GM23338 (cell line): ENCODE measurements at regions not wholly inside any gene's neighbourhood (a gene's known extent, or its start where the extent isn't known, plus 50 kb on each side); places are given as distances from the start of the nearest gene placed in this dataset.
A peak's percentile ranks its signal among the peaks of the same experiment; 100 is the strongest.

Experiments used
- ATAC-seq: fragments of 200-7000 bp; cut with Tn5 transposase; 3 replicates; pipeline ENCODE4 v1.9.1; 2020
- DNase-seq: peaks from one replicate; pipeline ENCODE4 v3.0.0-alpha.2; 2015; ENCODE audit warnings: low spot score
- H2AFZ ChIP-seq: fragments of 200-600 bp; sonication (generic); 2 replicates; pipeline ENCODE4 v1.8.0; 2016; ENCODE audit warnings: antibody characterized with exemption, mild to moderate bottlenecking, moderate library complexity
- H3F3A ChIP-seq: fragments of 200-600 bp; sonication (generic); replicated peaks from 2 replicates; pipeline ENCODE4 v1.8.0; 2017; ENCODE audit warnings: antibody characterized with exemption, mixed run types, low read depth
- H3K27ac ChIP-seq: fragments of 200-600 bp; sonication (generic); 2 replicates; pipeline ENCODE4 v1.6.1; 2016; ENCODE audit warnings: low read depth
- H3K27me3 ChIP-seq: fragments of 200-600 bp; sonication (generic); 2 replicates; pipeline ENCODE4 v1.8.0; 2016; ENCODE audit warnings: mild to moderate bottlenecking, mixed run types, moderate library complexity; ENCODE audit not compliant: insufficient read depth
- H3K36me3 ChIP-seq: fragments of 200-600 bp; sonication (generic); 2 replicates; pipeline ENCODE4 v1.8.0; 2016; ENCODE audit warnings: mild to moderate bottlenecking; ENCODE audit not compliant: insufficient read depth
- H3K4me1 ChIP-seq: fragments of 200-600 bp; sonication (generic); 2 replicates; pipeline ENCODE4 v1.8.0; 2016; ENCODE audit warnings: mild to moderate bottlenecking, moderate library complexity; ENCODE audit not compliant: insufficient read depth
- H3K4me2 ChIP-seq: fragments of 200-600 bp; sonication (generic); 2 replicates; pipeline ENCODE4 v1.7.1; 2017; ENCODE audit warnings: mixed run types
- H3K4me3 ChIP-seq: fragments of 200-600 bp; sonication (generic); 2 replicates; pipeline ENCODE4 v1.6.1; 2016; ENCODE audit warnings: mixed run types
- H3K79me2 ChIP-seq: fragments of 200-600 bp; sonication (generic); replicated peaks from 2 replicates; pipeline ENCODE4 v1.8.0; 2017; ENCODE audit warnings: mild to moderate bottlenecking; ENCODE audit not compliant: insufficient read depth
- H3K9me2 ChIP-seq: fragments of 200-600 bp; sonication (generic); 2 replicates; pipeline ENCODE4 v1.8.0; 2017; ENCODE audit not compliant: insufficient read depth
- H4K20me1 ChIP-seq: fragments of 200-600 bp; sonication (generic); replicated peaks from 2 replicates; pipeline ENCODE4 v1.8.0; 2017; ENCODE audit warnings: mild to moderate bottlenecking; ENCODE audit not compliant: insufficient read depth
- H3K27ac Mint-ChIP-seq: 2 replicates; pipeline ENCODE4 v1.8.0; 2020; ENCODE audit warnings: inconsistent platforms, mild to moderate bottlenecking, moderate library complexity, mixed read lengths
- H3K27me3 Mint-ChIP-seq: 3 replicates; pipeline ENCODE4 v1.8.0; 2022; ENCODE audit warnings: low read depth, mild to moderate bottlenecking, moderate library complexity, mixed read lengths, inconsistent platforms; ENCODE audit not compliant: insufficient read depth, poor library complexity
- H3K36me3 Mint-ChIP-seq: 3 replicates; pipeline ENCODE4 v1.8.0; 2021; ENCODE audit warnings: low read depth, mild to moderate bottlenecking, inconsistent platforms, moderate library complexity, mixed read lengths
- H3K4me1 Mint-ChIP-seq: 3 replicates; pipeline ENCODE4 v1.8.0; 2020; ENCODE audit warnings: mild to moderate bottlenecking, inconsistent platforms, mixed read lengths
- H3K4me3 Mint-ChIP-seq: 3 replicates; pipeline ENCODE4 v1.8.0; 2021; ENCODE audit warnings: moderate library complexity, mild to moderate bottlenecking, inconsistent platforms, mixed read lengths
- H3K9me3 Mint-ChIP-seq: 3 replicates; pipeline ENCODE4 v1.8.0; 2020; ENCODE audit warnings: moderate library complexity, mild to moderate bottlenecking, inconsistent platforms, mixed read lengths
- CREB1 ChIP-seq: fragments of 250-450 bp; sonication (Bioruptor Pico); IDR thresholded peaks from 2 replicates; pipeline ENCODE4 v1.5.0; 2020; ENCODE audit warnings: low read depth, mild to moderate bottlenecking, moderate library complexity
- EZH2 ChIP-seq: fragments of 200-600 bp; sonication (generic); IDR thresholded peaks from one replicate; pipeline ENCODE4 v1.8.0; 2017; ENCODE audit warnings: antibody characterized with exemption, mild to moderate bottlenecking, low read depth; ENCODE audit not compliant: unreplicated experiment
- EZH2phosphoT487 ChIP-seq: fragments of 200-600 bp; sonication (generic); IDR thresholded peaks from one replicate; pipeline ENCODE4 v1.8.1; 2018; ENCODE audit warnings: antibody characterized with exemption; ENCODE audit not compliant: unreplicated experiment
- JUNB ChIP-seq: IDR thresholded peaks from one replicate; pipeline ENCODE4 v1.6.1; 2016; ENCODE audit warnings: antibody characterized with exemption; ENCODE audit not compliant: unreplicated experiment
- NANOG ChIP-seq: IDR thresholded peaks from 2 replicates; pipeline ENCODE4 v1.6.1; 2016; ENCODE audit warnings: antibody characterized with exemption, borderline replicate concordance
- POLR2AphosphoS5 ChIP-seq: IDR thresholded peaks from 2 replicates; pipeline ENCODE4 v1.6.1; 2016; ENCODE audit warnings: antibody characterized with exemption, low read depth
- STAT1 ChIP-seq: IDR thresholded peaks from one replicate; pipeline ENCODE4 v1.6.1; 2016; ENCODE audit warnings: antibody characterized with exemption; ENCODE audit not compliant: unreplicated experiment
- ZNF114 ChIP-seq: fragments of 250-450 bp; sonication (Bioruptor Pico); IDR thresholded peaks from 2 replicates; pipeline ENCODE4 v1.5.0; 2020; ENCODE audit warnings: mild to moderate bottlenecking, moderate library complexity
- ZNF331 ChIP-seq: fragments of 250-450 bp; sonication (Bioruptor Pico); IDR thresholded peaks from 2 replicates; pipeline ENCODE4 v1.5.0; 2020; ENCODE audit warnings: low read depth, mild to moderate bottlenecking, moderate library complexity
- TF ChIP-seq, protein P1 (sequence below), 2 experiments: fragments of 200-600 bp in 1 of 2; sonication (generic) in 1 of 2; conservative IDR thresholded peaks; 2 replicates each; pipeline versions ENCODE4 v1.5.1 to v1.6.1; 2016 to 2017; ENCODE audit warnings: antibody characterized with exemption in 2 of 2, low read depth in 2 of 2, mild to moderate bottlenecking in 2 of 2, moderate library complexity in 1 of 2
- TF ChIP-seq, protein P2 (sequence below): fragments of 250-450 bp; sonication (Bioruptor Pico); IDR thresholded peaks from 2 replicates; pipeline ENCODE4 v1.5.0; 2020; ENCODE audit warnings: mild to moderate bottlenecking, moderate library complexity
- TF ChIP-seq, protein P3 (sequence below): IDR thresholded peaks from 2 replicates; pipeline ENCODE4 v1.6.1; 2016; ENCODE audit warnings: antibody characterized with exemption
- TF ChIP-seq, protein P4 (sequence below): IDR thresholded peaks from one replicate; pipeline ENCODE4 v1.6.1; 2018; ENCODE audit warnings: antibody characterized with exemption; ENCODE audit not compliant: unreplicated experiment

DNA sequence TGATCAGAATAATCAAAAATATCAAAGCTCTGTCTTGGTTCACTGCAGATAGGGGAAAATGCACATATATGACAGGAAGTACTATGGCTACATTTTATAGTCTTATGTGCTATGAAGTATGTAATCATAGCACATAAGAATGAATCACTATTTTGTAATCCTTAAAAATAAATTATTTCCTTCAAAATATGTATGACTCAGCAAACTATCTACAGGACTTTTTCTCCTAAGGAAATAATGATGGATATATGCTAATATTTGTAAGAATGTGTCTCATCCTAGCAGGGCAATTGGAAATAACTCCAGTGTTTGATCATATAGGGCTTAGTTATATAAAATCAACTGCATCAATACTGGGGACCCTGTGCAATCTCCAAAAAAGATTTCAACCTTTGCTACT, 85.1 kb downstream of the SLC24A2 start:
- Mint-ChIP-seq H3K36me3 (no peaks in the 10 kb centered on the region), H3K9me3 (no peaks in the 10 kb centered on the region; the same call in 2 of the 3 replicates), H3K4me3 (no peak overlapping the region), H3K27ac (peak overlapping the region; percentile 42), H3K27me3 (peaks cover 2% of the 10 kb centered on the region), H3K4me1 (peaks cover 57% of the 10 kb centered on the region)
- H4K20me1 ChIP-seq = no peaks in the 10 kb centered on the region
- H2AFZ ChIP-seq = no peak overlapping the region
- no peaks in the 10 kb centered on the region for H3F3A ChIP-seq
- no peaks in the 10 kb centered on the region for H3K79me2 ChIP-seq
- no peak overlapping the region for H3K27ac ChIP-seq
- TF ChIP-seq EZH2phosphoT487 (no peak), JUNB (no peak), ZNF331 (no peak), STAT1 (no peak), CREB1 (CRISPR knock-in tag) (no peak), ZNF114 (CRISPR knock-in tag) (no peak), NANOG (no peak), POLR2AphosphoS5 (no peak), EZH2 (no peak)
- TF ChIP-seq, protein P1, sequence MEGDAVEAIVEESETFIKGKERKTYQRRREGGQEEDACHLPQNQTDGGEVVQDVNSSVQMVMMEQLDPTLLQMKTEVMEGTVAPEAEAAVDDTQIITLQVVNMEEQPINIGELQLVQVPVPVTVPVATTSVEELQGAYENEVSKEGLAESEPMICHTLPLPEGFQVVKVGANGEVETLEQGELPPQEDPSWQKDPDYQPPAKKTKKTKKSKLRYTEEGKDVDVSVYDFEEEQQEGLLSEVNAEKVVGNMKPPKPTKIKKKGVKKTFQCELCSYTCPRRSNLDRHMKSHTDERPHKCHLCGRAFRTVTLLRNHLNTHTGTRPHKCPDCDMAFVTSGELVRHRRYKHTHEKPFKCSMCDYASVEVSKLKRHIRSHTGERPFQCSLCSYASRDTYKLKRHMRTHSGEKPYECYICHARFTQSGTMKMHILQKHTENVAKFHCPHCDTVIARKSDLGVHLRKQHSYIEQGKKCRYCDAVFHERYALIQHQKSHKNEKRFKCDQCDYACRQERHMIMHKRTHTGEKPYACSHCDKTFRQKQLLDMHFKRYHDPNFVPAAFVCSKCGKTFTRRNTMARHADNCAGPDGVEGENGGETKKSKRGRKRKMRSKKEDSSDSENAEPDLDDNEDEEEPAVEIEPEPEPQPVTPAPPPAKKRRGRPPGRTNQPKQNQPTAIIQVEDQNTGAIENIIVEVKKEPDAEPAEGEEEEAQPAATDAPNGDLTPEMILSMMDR (conservative IDR thresholded peaks at IDR 0.05; ENCODE audit: low read depth in 2 of 2) = no peak
- TF ChIP-seq, protein P2, sequence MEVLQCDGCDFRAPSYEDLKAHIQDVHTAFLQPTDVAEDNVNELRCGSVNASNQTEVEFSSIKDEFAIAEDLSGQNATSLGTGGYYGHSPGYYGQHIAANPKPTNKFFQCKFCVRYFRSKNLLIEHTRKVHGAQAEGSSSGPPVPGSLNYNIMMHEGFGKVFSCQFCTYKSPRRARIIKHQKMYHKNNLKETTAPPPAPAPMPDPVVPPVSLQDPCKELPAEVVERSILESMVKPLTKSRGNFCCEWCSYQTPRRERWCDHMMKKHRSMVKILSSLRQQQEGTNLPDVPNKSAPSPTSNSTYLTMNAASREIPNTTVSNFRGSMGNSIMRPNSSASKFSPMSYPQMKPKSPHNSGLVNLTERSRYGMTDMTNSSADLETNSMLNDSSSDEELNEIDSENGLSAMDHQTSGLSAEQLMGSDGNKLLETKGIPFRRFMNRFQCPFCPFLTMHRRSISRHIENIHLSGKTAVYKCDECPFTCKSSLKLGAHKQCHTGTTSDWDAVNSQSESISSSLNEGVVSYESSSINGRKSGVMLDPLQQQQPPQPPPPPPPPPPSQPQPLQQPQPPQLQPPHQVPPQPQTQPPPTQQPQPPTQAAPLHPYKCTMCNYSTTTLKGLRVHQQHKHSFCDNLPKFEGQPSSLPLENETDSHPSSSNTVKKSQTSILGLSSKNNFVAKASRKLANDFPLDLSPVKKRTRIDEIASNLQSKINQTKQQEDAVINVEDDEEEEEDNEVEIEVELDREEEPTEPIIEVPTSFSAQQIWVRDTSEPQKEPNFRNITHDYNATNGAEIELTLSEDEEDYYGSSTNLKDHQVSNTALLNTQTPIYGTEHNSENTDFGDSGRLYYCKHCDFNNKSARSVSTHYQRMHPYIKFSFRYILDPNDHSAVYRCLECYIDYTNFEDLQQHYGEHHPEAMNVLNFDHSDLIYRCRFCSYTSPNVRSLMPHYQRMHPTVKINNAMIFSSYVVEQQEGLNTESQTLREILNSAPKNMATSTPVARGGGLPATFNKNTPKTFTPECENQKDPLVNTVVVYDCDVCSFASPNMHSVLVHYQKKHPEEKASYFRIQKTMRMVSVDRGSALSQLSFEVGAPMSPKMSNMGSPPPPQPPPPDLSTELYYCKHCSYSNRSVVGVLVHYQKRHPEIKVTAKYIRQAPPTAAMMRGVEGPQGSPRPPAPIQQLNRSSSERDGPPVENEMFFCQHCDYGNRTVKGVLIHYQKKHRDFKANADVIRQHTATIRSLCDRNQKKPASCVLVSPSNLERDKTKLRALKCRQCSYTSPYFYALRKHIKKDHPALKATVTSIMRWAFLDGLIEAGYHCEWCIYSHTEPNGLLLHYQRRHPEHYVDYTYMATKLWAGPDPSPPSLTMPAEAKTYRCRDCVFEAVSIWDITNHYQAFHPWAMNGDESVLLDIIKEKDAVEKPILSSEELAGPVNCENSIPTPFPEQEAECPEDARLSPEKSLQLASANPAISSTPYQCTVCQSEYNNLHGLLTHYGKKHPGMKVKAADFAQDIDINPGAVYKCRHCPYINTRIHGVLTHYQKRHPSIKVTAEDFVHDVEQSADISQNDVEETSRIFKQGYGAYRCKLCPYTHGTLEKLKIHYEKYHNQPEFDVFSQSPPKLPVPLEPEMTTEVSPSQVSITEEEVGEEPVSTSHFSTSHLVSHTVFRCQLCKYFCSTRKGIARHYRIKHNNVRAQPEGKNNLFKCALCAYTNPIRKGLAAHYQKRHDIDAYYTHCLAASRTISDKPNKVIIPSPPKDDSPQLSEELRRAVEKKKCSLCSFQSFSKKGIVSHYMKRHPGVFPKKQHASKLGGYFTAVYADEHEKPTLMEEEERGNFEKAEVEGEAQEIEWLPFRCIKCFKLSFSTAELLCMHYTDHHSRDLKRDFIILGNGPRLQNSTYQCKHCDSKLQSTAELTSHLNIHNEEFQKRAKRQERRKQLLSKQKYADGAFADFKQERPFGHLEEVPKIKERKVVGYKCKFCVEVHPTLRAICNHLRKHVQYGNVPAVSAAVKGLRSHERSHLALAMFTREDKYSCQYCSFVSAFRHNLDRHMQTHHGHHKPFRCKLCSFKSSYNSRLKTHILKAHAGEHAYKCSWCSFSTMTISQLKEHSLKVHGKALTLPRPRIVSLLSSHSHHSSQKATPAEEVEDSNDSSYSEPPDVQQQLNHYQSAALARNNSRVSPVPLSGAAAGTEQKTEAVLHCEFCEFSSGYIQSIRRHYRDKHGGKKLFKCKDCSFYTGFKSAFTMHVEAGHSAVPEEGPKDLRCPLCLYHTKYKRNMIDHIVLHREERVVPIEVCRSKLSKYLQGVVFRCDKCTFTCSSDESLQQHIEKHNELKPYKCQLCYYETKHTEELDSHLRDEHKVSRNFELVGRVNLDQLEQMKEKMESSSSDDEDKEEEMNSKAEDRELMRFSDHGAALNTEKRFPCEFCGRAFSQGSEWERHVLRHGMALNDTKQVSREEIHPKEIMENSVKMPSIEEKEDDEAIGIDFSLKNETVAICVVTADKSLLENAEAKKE = no peak
- TF ChIP-seq, protein P3, sequence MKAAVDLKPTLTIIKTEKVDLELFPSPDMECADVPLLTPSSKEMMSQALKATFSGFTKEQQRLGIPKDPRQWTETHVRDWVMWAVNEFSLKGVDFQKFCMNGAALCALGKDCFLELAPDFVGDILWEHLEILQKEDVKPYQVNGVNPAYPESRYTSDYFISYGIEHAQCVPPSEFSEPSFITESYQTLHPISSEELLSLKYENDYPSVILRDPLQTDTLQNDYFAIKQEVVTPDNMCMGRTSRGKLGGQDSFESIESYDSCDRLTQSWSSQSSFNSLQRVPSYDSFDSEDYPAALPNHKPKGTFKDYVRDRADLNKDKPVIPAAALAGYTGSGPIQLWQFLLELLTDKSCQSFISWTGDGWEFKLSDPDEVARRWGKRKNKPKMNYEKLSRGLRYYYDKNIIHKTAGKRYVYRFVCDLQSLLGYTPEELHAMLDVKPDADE = no peak
- TF ChIP-seq, protein P4, sequence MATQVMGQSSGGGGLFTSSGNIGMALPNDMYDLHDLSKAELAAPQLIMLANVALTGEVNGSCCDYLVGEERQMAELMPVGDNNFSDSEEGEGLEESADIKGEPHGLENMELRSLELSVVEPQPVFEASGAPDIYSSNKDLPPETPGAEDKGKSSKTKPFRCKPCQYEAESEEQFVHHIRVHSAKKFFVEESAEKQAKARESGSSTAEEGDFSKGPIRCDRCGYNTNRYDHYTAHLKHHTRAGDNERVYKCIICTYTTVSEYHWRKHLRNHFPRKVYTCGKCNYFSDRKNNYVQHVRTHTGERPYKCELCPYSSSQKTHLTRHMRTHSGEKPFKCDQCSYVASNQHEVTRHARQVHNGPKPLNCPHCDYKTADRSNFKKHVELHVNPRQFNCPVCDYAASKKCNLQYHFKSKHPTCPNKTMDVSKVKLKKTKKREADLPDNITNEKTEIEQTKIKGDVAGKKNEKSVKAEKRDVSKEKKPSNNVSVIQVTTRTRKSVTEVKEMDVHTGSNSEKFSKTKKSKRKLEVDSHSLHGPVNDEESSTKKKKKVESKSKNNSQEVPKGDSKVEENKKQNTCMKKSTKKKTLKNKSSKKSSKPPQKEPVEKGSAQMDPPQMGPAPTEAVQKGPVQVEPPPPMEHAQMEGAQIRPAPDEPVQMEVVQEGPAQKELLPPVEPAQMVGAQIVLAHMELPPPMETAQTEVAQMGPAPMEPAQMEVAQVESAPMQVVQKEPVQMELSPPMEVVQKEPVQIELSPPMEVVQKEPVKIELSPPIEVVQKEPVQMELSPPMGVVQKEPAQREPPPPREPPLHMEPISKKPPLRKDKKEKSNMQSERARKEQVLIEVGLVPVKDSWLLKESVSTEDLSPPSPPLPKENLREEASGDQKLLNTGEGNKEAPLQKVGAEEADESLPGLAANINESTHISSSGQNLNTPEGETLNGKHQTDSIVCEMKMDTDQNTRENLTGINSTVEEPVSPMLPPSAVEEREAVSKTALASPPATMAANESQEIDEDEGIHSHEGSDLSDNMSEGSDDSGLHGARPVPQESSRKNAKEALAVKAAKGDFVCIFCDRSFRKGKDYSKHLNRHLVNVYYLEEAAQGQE = no peak
- no peak overlapping the region for H3K4me3 ChIP-seq
- H3K27me3 ChIP-seq = no peaks in the 10 kb centered on the region
- ATAC-seq (no peak), DNase-seq (no peak)
- H3K36me3 ChIP-seq = no peaks in the 10 kb centered on the region
- peaks cover 56% of the 10 kb centered on the region for H3K4me1 ChIP-seq
- no peak overlapping the region for H3K4me2 ChIP-seq
- 0 out of 2 replicates have a peak, but pooled peaks cover 3% of the 10 kb centered on the region for H3K9me2 ChIP-seq
